Limb (tissue), 2 donors: ENCODE measurements at regions not wholly inside any gene's neighbourhood (a gene's known extent, or its start where the extent isn't known, plus 50 kb on each side); places are given as distances from the start of the nearest gene placed in this dataset.
"Not testable (repeated sequence)": the region's sequence is repeated elsewhere in the genome, so short reads cannot be mapped to it uniquely, and the experiment has no call there.

Experiments
- DNase-seq, 2 donors: peaks; one replicate each; pipeline ENCODE4 v3.0.0-alpha.2; 2016; ENCODE audit errors: extremely low spot score in 2 of 2

- not testable (repeated sequence) for DNase-seq
Measured at GRCh38 chrX:149420566-149420965, 84.5 kb downstream of the IDS start.

DNA sequence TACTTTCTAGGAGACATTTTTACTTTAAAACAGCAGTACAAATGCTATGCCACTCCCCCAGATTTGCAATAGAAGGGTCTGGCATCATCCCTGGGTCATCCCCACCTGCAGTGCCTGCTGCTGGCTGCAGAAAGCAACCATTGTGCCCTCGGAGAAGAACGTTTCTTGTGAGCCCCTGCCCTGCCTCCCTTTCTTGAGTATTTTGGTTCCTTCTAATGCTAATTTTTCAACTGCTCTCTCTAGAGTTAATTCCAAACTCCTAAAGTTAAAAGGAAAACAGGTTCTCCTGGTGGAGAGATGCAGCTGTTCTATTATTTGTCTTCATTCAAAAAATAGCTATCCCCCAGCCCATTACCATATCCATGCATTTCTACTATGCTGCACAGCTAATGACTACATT lies 107.1 kb downstream of the IDS start:
- no peak for DNase-seq

GRCh38 chrX:149392921-149393320 lies 112.2 kb downstream of the IDS start:
- DNase-seq = no peak

DNA sequence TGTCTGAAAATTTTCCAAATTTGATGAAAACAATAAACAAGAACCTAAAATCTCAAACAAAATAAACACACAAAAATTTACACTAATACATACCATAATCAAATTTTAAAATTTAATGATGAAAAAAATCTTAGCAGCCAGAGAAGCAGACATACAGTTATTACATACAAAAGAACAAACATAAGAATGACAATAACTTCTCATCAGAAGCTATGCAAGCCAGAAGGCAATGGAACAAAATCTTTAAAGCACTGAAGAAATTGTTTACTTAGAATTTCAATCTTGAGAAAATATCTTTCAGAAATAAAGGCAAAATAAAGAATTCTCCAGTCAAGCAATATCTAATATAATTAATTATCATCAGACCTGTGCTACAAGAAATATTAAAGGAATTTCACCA lies 121.3 kb downstream of the IDS start:
- no peak for DNase-seq

GRCh38 chrX:149374751-149375150 lies 130.4 kb downstream of the IDS start:
- no peak for DNase-seq

GRCh38 chrX:149372866-149373265 lies 132.2 kb downstream of the IDS start:
- no peak for DNase-seq

- DNase-seq = peak in 1 of 2 donors; percentile 2
Measured at GRCh38 chrX:149371986-149372385, 133.1 kb downstream of the IDS start.

GRCh38 chrX:149370097-149370496 lies 135.0 kb downstream of the IDS start:
- no peak for DNase-seq

- no peak for DNase-seq
Measured at GRCh38 chrX:149365552-149365951, 139.6 kb downstream of the IDS start.

DNA sequence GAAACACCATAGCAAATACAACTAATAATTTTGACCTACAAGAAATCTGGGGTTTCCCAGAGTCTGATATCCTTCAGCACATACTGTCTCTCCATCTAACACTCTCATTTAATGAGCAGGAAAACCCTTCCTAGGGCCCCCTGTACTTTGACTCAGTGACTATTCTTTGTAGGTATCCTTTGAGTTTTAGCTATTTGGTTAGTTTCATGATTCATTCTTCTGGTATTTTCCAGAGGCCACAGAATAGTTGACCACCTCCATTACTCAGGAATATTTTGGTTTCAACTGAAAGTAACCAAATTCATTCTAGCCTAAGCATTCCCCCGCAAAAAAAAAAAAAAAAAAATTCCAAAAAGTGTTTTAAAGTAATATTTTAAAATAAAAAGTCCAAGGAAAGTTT lies 140.0 kb downstream of the IDS start:
- DNase-seq = no peak

GRCh38 chrX:149363965-149364364 lies 141.1 kb downstream of the IDS start:
- DNase-seq = no peak

DNA sequence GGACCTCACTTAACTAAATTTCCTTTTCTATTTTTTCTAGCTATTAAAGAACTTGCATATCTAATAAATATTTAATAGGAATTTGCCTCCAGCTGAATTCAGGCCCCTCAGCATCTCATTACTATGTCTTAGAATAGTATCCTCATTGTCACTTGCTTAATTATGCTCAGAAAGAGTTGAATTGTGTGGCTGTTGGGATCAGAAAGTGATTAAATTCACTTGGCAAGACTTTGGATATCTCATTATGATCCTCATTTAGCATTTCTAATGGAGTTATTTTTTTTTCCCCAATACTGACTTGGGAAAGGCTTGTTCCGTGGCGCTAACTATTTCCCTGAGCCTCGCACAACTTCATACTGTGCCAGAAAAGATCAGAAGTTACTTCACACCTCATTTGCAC lies 158.8 kb downstream of the IDS start:
- no peak for DNase-seq

DNA sequence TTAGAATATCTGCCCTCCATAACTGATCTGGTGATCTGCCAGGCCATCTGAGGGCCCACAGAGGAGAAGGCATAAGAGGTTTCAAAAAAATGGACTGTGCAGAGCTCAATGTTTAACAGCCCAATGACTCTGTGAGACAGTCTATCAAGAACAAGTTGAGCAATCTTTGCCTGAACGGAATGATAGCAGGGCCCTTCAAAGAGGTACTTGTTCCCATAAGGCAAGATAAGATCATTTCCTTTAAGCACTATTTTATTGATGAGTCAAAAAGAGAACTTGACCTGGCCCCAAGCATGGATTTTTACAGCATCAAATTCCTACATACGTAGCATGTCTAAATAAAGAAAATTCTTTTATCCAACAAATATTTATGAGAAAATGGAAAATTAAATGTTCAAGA lies 182.8 kb downstream of the IDS start:
- no peak for DNase-seq

DNA sequence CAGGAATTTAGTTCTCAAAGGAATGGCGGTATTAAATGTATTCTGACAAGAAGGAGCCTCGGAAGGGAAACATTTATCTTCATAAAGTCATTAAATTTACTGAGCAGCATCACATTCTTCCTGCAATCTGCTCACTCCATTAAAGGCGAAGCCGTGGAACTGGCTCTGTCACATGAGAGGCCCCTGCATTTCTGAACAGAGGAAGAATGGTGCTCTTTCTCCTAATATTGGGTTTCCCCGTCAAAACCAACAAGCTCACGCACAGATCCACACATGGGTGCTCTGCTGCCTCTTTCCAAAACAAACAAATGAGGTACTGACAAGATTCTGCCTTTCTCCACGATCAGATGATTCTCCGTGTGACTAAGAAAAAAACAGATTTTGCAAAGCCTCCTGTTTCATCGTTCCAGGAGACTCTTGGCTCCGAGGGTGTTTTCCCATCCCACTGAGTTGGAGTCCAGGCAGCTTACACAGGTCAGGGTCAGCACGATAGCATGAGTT lies 191.2 kb downstream of the IDS start:
- DNase-seq = peak; percentile 1 to 22

GRCh38 chrX:149312988-149313387 lies 192.1 kb downstream of the IDS start:
- peak in 1 of 2 donors; percentile 1 for DNase-seq

GRCh38 chrX:149312097-149312496 lies 193.0 kb downstream of the IDS start:
- DNase-seq = no peak

GRCh38 chrX:149302705-149303104 lies 202.4 kb downstream of the IDS start:
- no peak for DNase-seq

- DNase-seq = no peak
Measured at GRCh38 chrX:149298111-149298510, 207.0 kb downstream of the IDS start.

GRCh38 chrX:149296092-149296491 lies 209.0 kb downstream of the IDS start:
- DNase-seq = no peak

DNA sequence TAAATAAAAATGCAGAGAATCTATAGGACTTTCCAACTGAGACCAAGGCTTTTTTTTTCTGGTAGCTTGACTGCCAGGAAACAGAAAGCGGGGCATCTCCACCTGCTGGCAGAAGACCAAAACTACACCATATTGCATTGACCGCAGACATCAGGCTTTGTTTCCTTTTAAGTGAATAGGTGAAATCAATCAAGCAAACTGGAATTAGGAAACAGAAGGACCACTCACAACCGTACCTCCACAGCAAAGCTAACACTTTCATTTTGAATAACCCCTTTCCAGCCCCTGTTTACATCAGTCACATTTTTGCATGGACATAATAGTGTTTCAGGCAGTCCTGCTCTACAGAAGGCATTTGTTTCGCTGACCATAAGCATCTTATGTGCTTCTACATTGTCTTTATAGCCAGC lies 218.2 kb downstream of the IDS start:
- peak; percentile 41 to 59 for DNase-seq

DNA sequence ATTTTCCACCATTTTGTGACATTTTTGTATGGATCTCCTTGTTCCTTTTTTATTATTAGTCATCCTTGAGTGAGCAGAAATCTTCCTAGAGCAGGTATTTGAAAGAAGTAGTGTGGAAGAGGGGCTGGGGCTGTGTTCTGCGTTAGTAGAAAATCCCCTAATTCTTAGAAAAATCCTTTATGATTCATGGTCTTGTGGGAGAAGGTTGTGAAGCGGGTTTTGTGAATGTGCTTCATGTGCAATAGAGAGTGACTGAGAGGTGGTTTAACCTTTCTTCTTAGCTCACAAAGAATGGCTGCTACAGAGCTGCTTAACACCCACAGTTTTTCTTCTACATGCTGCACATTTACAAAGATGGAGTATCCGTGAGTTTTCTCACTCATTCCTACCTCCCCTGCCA lies 220.5 kb downstream of the IDS start:
- DNase-seq = no peak

DNA sequence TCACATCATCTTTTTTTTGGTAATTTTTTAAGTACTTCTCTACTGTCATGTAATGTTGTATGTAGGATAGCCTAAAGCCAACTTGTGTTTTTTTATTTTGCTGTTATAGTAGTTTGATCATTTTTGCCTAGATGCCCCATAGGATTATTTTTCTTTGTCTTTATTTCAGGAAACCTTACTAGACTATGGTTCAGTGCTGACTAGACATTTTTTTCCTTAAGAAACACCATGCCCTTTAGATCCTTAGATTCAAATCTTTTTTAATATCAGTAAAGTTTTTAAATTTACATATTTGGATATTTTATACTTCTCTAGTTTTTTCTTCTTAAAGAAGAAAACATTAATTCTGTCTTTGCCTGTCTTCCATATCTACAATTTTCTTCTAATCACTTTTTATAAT lies 221.3 kb downstream of the IDS start:
- DNase-seq = no peak

GRCh38 chrX:149282909-149283308 lies 222.2 kb downstream of the IDS start:
- no peak for DNase-seq

GRCh38 chrX:149280011-149280410 lies 225.1 kb downstream of the IDS start:
- DNase-seq = no peak
